ENCODE measurements at regions not wholly inside any gene's neighbourhood (a gene's known extent, or its start where the extent isn't known, plus 50 kb on each side); places are given as distances from the start of the nearest gene placed in this dataset.

- TF ChIP-seq CTCF (tag by site-specific recombination; IDR thresholded peaks at IDR 0.05): no peak
- TF ChIP-seq ZNF626 (tag by site-specific recombination; IDR thresholded peaks at IDR 0.05): no peak
- TF ChIP-seq ZNF398 (tag by site-specific recombination; IDR thresholded peaks at IDR 0.05): no peak
- TF ChIP-seq MZF1 (tag by site-specific recombination; IDR thresholded peaks at IDR 0.05; ENCODE audit: borderline replicate concordance): no peak
- TF ChIP-seq REST (tag by site-specific recombination; IDR thresholded peaks at IDR 0.05): no peak
- no peak for TF ChIP-seq ZNF501 (tag by site-specific recombination; IDR thresholded peaks at IDR 0.05)
Measured at GRCh38 chr12:22874151-22874550, 249.2 kb downstream of the ETNK1 start.
